HFFc6 (cell line): ENCODE measurements at regions not wholly inside any gene's neighbourhood (a gene's known extent, or its start where the extent isn't known, plus 50 kb on each side); places are given as distances from the start of the nearest gene placed in this dataset.

Experiments used
- DNase-seq: peaks from one replicate; pipeline ENCODE4 v3.0.0-alpha.2; 2018
- H3K27ac Mint-ChIP-seq: 2 replicates; pipeline ENCODE4 v1.8.0; 2020; ENCODE audit warnings: mild to moderate bottlenecking, mixed read lengths
- H3K27me3 Mint-ChIP-seq: 2 replicates; pipeline ENCODE4 v1.8.0; 2021; ENCODE audit warnings: mild to moderate bottlenecking, moderate library complexity, mixed read lengths; ENCODE audit not compliant: insufficient read depth
- H3K36me3 Mint-ChIP-seq: 2 replicates; pipeline ENCODE4 v1.8.0; 2021; ENCODE audit warnings: low read depth, mixed read lengths
- H3K4me1 Mint-ChIP-seq: 2 replicates; pipeline ENCODE4 v1.8.0; 2020; ENCODE audit warnings: low read depth, mixed read lengths
- H3K4me3 Mint-ChIP-seq: 2 replicates; pipeline ENCODE4 v1.8.0; 2020; ENCODE audit warnings: mild to moderate bottlenecking, moderate library complexity, mixed read lengths
- H3K9me3 Mint-ChIP-seq: 2 replicates; pipeline ENCODE4 v1.8.0; 2020; ENCODE audit warnings: mild to moderate bottlenecking, mixed read lengths
- CTCF ChIP-seq: fragments of 200-600 bp; sonication (generic); IDR thresholded peaks from 2 replicates; pipeline ENCODE4 v1.5.0; 2021; ENCODE audit warnings: antibody characterized with exemption, mild to moderate bottlenecking

GRCh38 chr16:86074651-86075487 lies 175.9 kb downstream of the IRF8 start:
- Mint-ChIP-seq H3K27ac (no peak overlapping the region), H3K9me3 (no peaks in the 10 kb centered on the region), H3K4me1 (peaks cover 31% of the 10 kb centered on the region), H3K27me3 (peaks cover 39% of the 10 kb centered on the region), H3K4me3 (no peak overlapping the region), H3K36me3 (no peaks in the 10 kb centered on the region)
- no peak for TF ChIP-seq CTCF
- DNase-seq = no peak

GRCh38 chr16:86075488-86075785 lies 176.5 kb downstream of the IRF8 start:
- Mint-ChIP-seq H3K27me3 (peaks cover 41% of the 10 kb centered on the region), H3K4me1 (peaks cover 31% of the 10 kb centered on the region), H3K27ac (no peak overlapping the region), H3K9me3 (no peaks in the 10 kb centered on the region), H3K36me3 (no peaks in the 10 kb centered on the region), H3K4me3 (no peak overlapping the region)
- TF ChIP-seq CTCF = no peak
- DNase-seq = no peak

- Mint-ChIP-seq H3K27me3 (peaks cover 40% of the 10 kb centered on the region), H3K4me1 (peaks cover 31% of the 10 kb centered on the region), H3K4me3 (no peak overlapping the region), H3K9me3 (no peaks in the 10 kb centered on the region), H3K27ac (no peak overlapping the region), H3K36me3 (no peaks in the 10 kb centered on the region)
- TF ChIP-seq CTCF = no peak
- DNase-seq = no peak
Observed at GRCh38 chr16:86075839-86076440, 177.0 kb downstream of the IRF8 start.

- H3K36me3 Mint-ChIP-seq = no peaks in the 10 kb centered on the region
Observed at GRCh38 chr16:86076606-86077005, 177.6 kb downstream of the IRF8 start.

GRCh38 chr16:86077243-86077940 lies 178.4 kb downstream of the IRF8 start:
- Mint-ChIP-seq H3K9me3 (no peaks in the 10 kb centered on the region), H3K36me3 (no peaks in the 10 kb centered on the region), H3K27ac (no peak overlapping the region), H3K27me3 (peaks cover 48% of the 10 kb centered on the region), H3K4me1 (peaks cover 31% of the 10 kb centered on the region), H3K4me3 (no peak overlapping the region)
- TF ChIP-seq CTCF = no peak
- no peak for DNase-seq

More at GRCh38 chr16:86076606-86077005, 177.6 kb downstream of the IRF8 start:
- DNase-seq = no peak
- H3K27me3 Mint-ChIP-seq = peaks cover 44% of the 10 kb centered on the region
- no peaks in the 10 kb centered on the region for H3K9me3 Mint-ChIP-seq
- TF ChIP-seq CTCF = no peak
- no peak overlapping the region for H3K27ac Mint-ChIP-seq
- peaks cover 31% of the 10 kb centered on the region for H3K4me1 Mint-ChIP-seq
- no peak overlapping the region for H3K4me3 Mint-ChIP-seq
